ENCODE measurements at regions not wholly inside any gene's neighbourhood (a gene's known extent, or its start where the extent isn't known, plus 50 kb on each side); places are given as distances from the start of the nearest gene placed in this dataset.

DNA sequence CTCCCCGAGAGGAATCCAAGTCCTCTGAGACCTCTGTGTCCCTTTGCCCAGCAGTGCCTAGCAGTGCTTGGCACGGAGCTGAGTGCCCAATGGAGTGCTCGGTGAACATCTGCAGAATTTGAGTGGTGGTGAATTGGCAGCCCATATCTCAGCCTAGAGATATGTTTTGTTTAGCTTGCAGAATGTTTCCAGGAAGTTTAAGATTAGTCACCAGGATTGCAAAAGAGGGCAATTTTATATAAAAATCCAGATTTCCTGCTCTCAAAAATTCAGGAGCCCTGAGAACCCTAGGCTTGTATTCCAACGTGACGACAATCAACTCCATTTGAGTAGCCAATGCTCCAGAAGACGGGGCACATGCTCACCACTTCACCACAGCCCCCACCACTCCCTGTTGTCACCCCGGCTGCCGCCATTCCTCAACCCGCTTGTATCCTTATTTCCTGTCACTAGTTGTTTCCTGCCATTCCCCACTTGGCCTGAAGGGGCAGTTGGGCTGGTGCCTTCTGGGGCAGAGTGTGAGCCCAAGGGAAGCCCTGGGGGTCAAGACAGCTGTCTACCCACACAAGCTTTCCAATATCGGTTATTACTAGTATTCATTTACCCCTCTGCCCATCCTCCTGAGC lies 116.9 kb downstream of the EFNB1 start:
- no peaks in the 10 kb centered on the region for H3K27me3 Mint-ChIP-seq
- H3K9me3 Mint-ChIP-seq = no peaks in the 10 kb centered on the region
- H3K36me3 Mint-ChIP-seq = no peaks in the 10 kb centered on the region
- H3K27ac Mint-ChIP-seq = no peak overlapping the region
- no peaks in the 10 kb centered on the region for H3K4me1 Mint-ChIP-seq
- DNase-seq = no peak
- no peak overlapping the region for H3K4me3 Mint-ChIP-seq

GRCh38 chrX:68945081-68945602 lies 116.3 kb downstream of the EFNB1 start:
- H3K9me3 Mint-ChIP-seq = no peaks in the 10 kb centered on the region
- H3K27me3 Mint-ChIP-seq = no peaks in the 10 kb centered on the region
- no peaks in the 10 kb centered on the region for H3K4me1 Mint-ChIP-seq
- DNase-seq = no peak
- no peaks in the 10 kb centered on the region for H3K36me3 Mint-ChIP-seq
- H3K27ac Mint-ChIP-seq = no peak overlapping the region
- H3K4me3 Mint-ChIP-seq = no peak overlapping the region

GRCh38 chrX:68944211-68944610 lies 115.4 kb downstream of the EFNB1 start:
- no peaks in the 10 kb centered on the region for H3K9me3 Mint-ChIP-seq
- no peak overlapping the region for H3K27ac Mint-ChIP-seq
- H3K4me1 Mint-ChIP-seq = no peaks in the 10 kb centered on the region
- no peaks in the 10 kb centered on the region for H3K27me3 Mint-ChIP-seq
- H3K36me3 Mint-ChIP-seq = no peaks in the 10 kb centered on the region
- DNase-seq = no peak
- no peak overlapping the region for H3K4me3 Mint-ChIP-seq

DNA sequence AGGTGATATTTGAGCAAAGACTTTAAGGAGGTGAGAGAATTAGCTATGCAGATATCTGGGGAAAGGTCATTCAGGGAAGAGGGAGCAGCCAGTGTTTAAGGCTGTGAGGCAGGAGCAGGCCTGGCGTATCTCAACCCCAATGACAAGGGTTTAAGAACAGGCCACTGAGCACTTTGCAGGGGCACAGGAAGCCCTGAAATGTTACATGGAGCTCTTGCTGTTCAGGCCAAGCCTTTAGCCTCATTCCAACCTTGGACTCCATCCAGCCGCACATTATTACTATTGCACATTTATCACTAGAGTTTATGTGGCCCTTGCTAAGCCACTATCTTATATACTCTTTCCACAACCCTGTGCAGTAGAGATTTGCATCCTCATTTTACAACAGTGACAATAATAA lies 114.0 kb downstream of the EFNB1 start:
- no peaks in the 10 kb centered on the region for H3K4me1 Mint-ChIP-seq
- H3K9me3 Mint-ChIP-seq = no peaks in the 10 kb centered on the region
- DNase-seq = no peak
- no peak overlapping the region for H3K27ac Mint-ChIP-seq
- H3K27me3 Mint-ChIP-seq = no peaks in the 10 kb centered on the region
- no peak overlapping the region for H3K4me3 Mint-ChIP-seq
- H3K36me3 Mint-ChIP-seq = no peaks in the 10 kb centered on the region

DNA sequence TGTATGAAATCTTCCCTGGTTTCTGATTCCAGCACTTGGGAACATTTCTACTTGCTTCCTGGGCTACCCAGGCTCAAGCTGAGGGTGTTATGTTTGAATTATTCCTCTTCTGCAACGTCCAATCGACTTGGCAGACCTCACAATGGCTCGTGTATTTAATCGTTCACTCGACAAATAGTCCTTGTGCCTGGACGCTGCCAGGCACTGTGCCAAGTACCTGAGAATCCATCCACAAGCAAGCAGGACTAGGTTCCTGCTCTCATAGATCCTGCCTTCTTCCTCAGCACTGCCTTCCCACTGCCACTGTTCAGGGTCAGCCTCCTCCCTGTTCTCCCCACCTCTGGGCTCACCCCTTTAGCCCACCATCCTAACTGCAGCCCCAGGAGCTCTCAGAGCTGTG lies 113.3 kb downstream of the EFNB1 start:
- no peak overlapping the region for H3K4me3 Mint-ChIP-seq
- H3K4me1 Mint-ChIP-seq = no peaks in the 10 kb centered on the region
- no peaks in the 10 kb centered on the region for H3K27me3 Mint-ChIP-seq
- H3K9me3 Mint-ChIP-seq = no peaks in the 10 kb centered on the region
- no peaks in the 10 kb centered on the region for H3K36me3 Mint-ChIP-seq
- no peak overlapping the region for H3K27ac Mint-ChIP-seq
- DNase-seq = no peak

- no peaks in the 10 kb centered on the region for H3K9me3 Mint-ChIP-seq
- H3K27me3 Mint-ChIP-seq = no peaks in the 10 kb centered on the region
- H3K36me3 Mint-ChIP-seq = no peaks in the 10 kb centered on the region
- DNase-seq = no peak
- no peak overlapping the region for H3K27ac Mint-ChIP-seq
- no peak overlapping the region for H3K4me3 Mint-ChIP-seq
- H3K4me1 Mint-ChIP-seq = no peaks in the 10 kb centered on the region
Measured at GRCh38 chrX:68941385-68941952, 112.6 kb downstream of the EFNB1 start.

GRCh38 chrX:68940601-68941000 lies 111.8 kb downstream of the EFNB1 start:
- Mint-ChIP-seq H3K27me3 (no peaks in the 10 kb centered on the region), H3K36me3 (no peaks in the 10 kb centered on the region), H3K4me1 (no peaks in the 10 kb centered on the region), H3K27ac (no peak overlapping the region), H3K4me3 (no peak overlapping the region), H3K9me3 (no peaks in the 10 kb centered on the region)
- DNase-seq = no peak

- H3K4me3 Mint-ChIP-seq = no peak overlapping the region
- H3K4me1 Mint-ChIP-seq = peaks cover 2% of the 10 kb centered on the region
- no peak for DNase-seq
- H3K9me3 Mint-ChIP-seq = no peaks in the 10 kb centered on the region
- no peaks in the 10 kb centered on the region for H3K27me3 Mint-ChIP-seq
- no peaks in the 10 kb centered on the region for H3K36me3 Mint-ChIP-seq
- no peak overlapping the region for H3K27ac Mint-ChIP-seq
Measured at GRCh38 chrX:68939868-68940267, 111.0 kb downstream of the EFNB1 start.

DNA sequence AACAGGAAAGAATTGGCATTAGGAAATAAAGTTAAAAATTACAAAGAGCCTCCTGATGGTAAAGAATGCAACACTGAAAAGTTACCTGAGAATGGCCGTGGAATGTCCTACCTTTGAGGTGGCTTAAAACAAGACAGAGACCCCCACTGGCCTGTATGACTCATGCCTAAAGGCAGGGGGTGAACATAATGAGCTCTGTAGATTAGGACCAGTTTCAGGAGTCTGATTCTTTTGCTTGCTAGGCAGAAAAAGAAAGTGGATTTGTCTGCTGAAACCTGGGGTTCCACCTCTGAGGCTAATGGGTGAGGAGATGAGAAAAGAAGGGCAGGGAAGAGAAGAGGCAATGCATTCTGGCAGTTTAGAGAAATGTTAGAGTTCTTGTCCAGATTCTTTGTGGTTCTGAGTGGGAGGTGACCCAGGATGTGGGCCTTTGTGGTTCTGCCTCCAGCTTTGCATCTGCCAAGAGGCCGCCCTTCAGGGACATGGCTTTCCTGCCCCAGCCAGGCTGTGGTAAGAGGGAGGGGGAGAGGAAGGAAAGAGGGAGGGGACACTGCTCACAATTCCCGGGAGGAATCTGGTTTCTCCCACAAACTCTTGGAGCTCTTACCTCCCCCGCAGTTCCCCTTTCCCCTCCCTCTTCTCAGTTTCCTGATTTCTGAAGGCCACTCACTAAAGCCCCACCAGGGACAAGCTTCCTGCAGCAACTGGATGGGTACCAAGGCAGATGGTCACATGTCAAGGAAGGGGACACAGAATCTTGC lies 109.6 kb downstream of the EFNB1 start:
- Mint-ChIP-seq H3K4me3 (no peak overlapping the region), H3K9me3 (no peaks in the 10 kb centered on the region), H3K36me3 (no peaks in the 10 kb centered on the region), H3K27me3 (no peaks in the 10 kb centered on the region), H3K4me1 (peaks cover 2% of the 10 kb centered on the region), H3K27ac (no peak overlapping the region)
- no peak for DNase-seq

GRCh38 chrX:68937581-68937980 lies 108.8 kb downstream of the EFNB1 start:
- Mint-ChIP-seq H3K4me3 (no peak overlapping the region), H3K27me3 (no peaks in the 10 kb centered on the region), H3K9me3 (no peaks in the 10 kb centered on the region), H3K36me3 (no peaks in the 10 kb centered on the region), H3K4me1 (peaks cover 2% of the 10 kb centered on the region), H3K27ac (no peak overlapping the region)
- DNase-seq = no peak

GRCh38 chrX:68936608-68937007 lies 107.8 kb downstream of the EFNB1 start:
- no peak overlapping the region for H3K4me3 Mint-ChIP-seq
- no peak overlapping the region for H3K27ac Mint-ChIP-seq
- no peaks in the 10 kb centered on the region for H3K27me3 Mint-ChIP-seq
- H3K4me1 Mint-ChIP-seq = peaks cover 2% of the 10 kb centered on the region
- no peaks in the 10 kb centered on the region for H3K9me3 Mint-ChIP-seq
- DNase-seq = no peak
- no peaks in the 10 kb centered on the region for H3K36me3 Mint-ChIP-seq

GRCh38 chrX:68936126-68936525 lies 107.3 kb downstream of the EFNB1 start:
- Mint-ChIP-seq H3K36me3 (no peaks in the 10 kb centered on the region), H3K4me1 (peaks cover 2% of the 10 kb centered on the region), H3K27me3 (no peaks in the 10 kb centered on the region), H3K27ac (no peak overlapping the region), H3K4me3 (no peak overlapping the region), H3K9me3 (no peaks in the 10 kb centered on the region)
- no peak for DNase-seq

DNA sequence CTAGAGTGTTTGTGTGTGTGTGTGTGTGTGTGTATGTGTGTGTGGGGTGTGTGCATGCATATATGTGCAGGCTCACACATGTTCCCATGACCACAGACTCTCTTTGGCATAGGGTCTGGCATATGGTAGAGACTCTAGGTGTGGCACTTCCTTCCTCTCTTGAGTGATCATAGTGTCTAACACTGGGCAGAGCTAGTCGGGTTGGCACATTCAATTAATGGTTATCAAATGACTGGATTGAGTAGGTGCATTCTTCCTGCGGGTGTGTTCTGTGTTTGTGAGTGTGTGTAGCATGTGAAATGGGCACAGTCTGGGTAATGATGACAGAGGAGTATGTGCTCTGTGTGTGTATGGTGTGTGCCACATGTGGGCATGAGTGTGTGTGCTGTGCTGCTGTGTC lies 106.5 kb downstream of the EFNB1 start:
- no peaks in the 10 kb centered on the region for H3K36me3 Mint-ChIP-seq
- no peak overlapping the region for H3K4me3 Mint-ChIP-seq
- H3K27me3 Mint-ChIP-seq = no peaks in the 10 kb centered on the region

DNA sequence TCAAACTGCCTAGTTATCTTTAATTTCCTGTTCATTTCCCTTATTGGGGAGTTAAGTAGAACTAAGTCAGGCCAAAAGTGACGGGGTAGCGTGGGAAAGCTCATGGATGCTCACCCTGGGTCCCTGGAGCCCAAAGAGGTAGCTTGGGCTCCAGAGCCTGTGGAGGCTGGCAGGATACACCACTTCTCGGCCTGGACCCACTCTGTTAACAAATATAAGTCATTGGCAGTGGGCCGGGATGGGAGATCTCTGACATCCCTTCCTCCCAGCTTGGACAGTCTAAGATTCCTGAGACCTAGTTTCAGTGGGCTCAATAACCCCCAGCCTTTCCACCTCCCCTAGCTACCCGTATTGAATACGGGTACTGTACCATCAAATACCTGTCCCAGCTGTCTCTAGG lies 106.1 kb downstream of the EFNB1 start:
- Mint-ChIP-seq H3K4me3 (no peak overlapping the region), H3K9me3 (no peaks in the 10 kb centered on the region), H3K4me1 (peaks cover 2% of the 10 kb centered on the region), H3K27ac (no peak overlapping the region), H3K36me3 (no peaks in the 10 kb centered on the region), H3K27me3 (no peaks in the 10 kb centered on the region)
- no peak for DNase-seq

More for the DNA sequence above, 106.5 kb downstream of the EFNB1 start:
- peaks cover 2% of the 10 kb centered on the region for H3K4me1 Mint-ChIP-seq
- H3K27ac Mint-ChIP-seq = no peak overlapping the region
- no peak for DNase-seq
- H3K9me3 Mint-ChIP-seq = no peaks in the 10 kb centered on the region

DNA sequence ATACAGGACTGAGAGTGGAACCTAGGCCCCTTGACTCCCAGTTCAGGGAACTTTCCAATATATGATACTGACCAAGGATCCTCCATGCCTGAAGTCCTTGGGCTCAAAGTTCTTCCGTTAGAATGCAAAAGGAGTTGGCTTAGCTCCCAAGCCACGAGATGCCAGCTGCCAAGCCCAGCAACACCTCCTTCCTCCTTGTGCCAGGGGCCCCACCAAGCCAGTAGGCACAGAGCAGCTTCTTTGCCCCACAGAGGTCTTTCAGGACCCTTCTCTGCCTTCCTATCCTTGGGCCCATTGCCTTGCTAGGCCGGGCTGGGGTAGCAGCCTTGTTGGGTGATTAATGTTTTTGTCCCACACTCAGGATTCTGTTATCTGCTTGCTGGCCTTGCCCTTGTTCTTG lies 105.6 kb downstream of the EFNB1 start:
- Mint-ChIP-seq H3K36me3 (no peaks in the 10 kb centered on the region), H3K4me1 (peaks cover 2% of the 10 kb centered on the region), H3K27me3 (no peaks in the 10 kb centered on the region), H3K9me3 (no peaks in the 10 kb centered on the region), H3K27ac (no peak overlapping the region), H3K4me3 (no peak overlapping the region)
- DNase-seq = no peak

DNA sequence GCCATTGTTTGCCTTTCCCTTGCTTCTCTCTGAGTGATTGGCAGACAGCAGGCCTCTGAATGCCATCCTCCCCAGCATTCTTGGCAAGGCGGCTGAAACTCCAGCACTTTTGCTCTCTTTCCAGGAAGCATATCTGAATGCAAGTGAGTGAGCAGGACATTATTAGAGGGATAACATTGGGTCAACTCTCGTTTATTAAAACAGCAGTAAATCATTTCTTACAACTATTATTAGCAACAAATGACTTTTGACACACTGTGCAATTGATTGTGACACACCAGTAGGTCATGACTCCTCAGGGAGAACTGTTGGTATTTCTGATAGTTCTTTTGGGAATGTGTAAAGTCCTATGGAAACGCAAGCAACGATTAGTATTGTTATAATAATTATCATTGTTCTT lies 103.8 kb downstream of the EFNB1 start:
- DNase-seq = no peak
- Mint-ChIP-seq H3K36me3 (no peaks in the 10 kb centered on the region), H3K27me3 (no peaks in the 10 kb centered on the region), H3K27ac (no peak overlapping the region), H3K9me3 (no peaks in the 10 kb centered on the region), H3K4me3 (no peak overlapping the region), H3K4me1 (peaks cover 2% of the 10 kb centered on the region)

Measured in activated naive CD8-positive, alpha-beta T cell treated with anti-CD3 and anti-CD28 coated beads for 36 hours (primary cell).